HK-2 (cell line): ENCODE measurements at regions not wholly inside any gene's neighbourhood (a gene's known extent, or its start where the extent isn't known, plus 50 kb on each side); places are given as distances from the start of the nearest gene placed in this dataset.
"Not testable (repeated sequence)": the region's sequence is repeated elsewhere in the genome, so short reads cannot be mapped to it uniquely, and the experiment has no call there.

Experiments
- DNase-seq: peaks from one replicate; pipeline ENCODE4 v3.0.0-alpha.2; 2018; ENCODE audit not compliant: unreplicated experiment

DNA sequence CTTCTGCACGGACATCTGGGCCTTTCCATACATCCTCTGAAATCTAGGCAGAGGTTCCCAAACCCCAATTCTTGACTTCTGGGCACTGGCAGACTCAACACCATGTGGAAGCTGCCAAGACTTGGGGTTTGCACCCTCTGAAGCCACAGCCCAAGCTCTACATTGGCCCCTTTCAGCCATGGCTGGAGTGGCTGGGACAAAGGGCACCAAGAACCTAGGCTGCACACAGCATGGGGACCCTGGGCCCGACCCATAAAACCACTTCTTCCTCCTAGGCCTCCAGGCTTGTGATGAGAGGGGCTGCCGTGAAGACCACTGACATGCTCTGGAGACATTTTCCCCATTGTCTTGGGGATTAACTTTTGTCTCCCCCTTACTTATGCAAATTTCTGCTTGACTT lies 158.0 kb downstream of the GNAI1 start:
- not testable (repeated sequence) for DNase-seq

DNA sequence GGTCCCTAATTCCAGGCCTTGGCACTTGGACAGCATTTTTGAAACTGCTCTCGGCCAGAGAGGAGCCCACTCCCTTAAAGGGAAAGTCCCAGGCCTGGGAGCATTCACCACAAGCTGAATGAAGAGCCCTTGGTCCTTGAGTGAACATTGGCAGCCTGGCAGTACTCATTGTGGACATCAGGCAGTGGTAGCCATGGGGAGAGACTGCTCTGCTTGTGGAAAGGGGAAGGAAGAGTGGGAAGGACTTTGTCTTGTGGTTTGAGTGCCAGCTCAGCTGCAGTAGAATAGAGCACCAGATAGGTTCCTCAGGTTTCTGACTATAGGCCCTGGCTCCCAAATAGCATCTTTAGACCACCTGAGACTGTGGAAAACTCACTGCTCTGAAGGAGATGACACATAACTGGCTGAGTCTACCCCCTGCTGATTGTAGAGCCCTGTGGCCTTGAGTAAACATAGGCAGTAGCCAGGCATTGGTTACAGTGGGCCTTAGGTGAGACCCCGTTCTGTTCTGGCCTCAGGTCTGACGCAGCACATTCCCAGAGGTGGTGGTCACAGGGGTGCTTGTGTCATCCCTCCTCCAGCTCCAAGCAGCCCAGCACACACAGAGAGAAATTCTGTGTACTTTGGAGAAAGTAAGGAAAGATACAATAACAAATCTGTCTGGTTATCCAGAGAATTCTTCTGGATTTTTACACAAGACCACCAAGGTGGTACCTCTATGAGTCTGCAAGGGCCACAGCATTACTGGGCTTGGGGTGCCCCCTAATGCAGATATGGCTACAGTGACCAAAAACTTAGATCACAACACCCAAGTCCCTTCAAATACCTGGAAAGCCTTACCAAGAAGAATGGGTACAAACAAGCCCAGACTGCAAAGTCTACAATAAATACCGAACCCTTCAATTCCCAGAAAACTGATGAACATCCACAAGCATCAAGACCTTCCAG lies 153.8 kb downstream of the GNAI1 start:
- DNase-seq, result peak; percentile 24

DNA sequence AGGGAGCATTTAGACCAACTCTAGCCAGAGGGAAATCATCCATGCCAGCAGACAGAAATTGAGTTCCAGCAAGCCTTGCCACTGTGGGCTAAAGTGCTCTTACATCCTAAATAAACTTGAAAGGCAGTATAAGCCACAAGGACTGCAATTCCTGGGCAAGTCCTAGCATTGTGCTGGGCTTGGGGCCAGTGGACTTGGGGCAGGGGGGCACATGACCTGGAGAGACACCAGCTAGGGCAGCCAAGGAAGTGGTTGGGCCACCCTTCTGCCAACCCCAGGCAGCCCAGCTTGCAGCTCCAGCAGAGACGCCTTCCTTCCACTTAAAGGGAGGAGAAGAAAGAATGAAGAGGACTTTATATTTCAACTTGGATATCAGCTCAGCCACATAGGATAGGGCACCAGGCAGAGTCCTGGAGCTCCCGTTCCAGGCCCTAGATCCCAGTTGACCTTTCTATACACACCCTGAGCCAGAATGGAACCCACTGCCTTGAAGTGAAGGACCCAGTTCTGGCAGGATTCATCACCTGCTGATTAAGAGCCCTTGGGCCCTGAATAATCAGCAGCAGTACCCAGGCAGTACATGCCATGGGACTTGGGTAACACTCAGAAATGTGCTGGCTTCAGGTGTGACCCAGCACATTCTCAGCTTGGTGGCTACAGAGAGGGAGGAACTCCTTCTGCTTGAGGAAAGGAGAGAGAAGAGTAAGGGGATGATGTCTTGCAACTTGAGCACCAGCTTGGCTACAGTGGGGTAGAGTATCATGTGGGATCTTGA lies 153.0 kb downstream of the GNAI1 start:
- no peak for DNase-seq

DNA sequence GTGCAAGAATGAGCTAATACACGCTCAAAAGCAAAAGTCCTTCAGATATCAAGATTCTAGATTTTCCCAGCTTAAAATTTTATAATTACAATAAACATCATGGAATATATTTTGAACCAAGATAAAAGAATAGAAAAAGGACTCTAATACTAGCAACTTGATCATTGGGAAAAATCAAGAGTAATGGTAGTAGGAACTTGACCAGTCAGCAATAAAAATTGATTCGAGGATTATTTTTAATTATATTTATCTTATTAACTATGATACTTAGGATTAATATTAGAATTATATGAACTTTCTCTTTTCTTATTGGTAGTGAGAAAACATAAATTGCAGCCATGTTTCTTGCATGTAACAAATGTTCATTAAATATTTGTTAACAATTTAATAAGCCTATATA lies 152.0 kb downstream of the GNAI1 start:
- no peak for DNase-seq

DNA sequence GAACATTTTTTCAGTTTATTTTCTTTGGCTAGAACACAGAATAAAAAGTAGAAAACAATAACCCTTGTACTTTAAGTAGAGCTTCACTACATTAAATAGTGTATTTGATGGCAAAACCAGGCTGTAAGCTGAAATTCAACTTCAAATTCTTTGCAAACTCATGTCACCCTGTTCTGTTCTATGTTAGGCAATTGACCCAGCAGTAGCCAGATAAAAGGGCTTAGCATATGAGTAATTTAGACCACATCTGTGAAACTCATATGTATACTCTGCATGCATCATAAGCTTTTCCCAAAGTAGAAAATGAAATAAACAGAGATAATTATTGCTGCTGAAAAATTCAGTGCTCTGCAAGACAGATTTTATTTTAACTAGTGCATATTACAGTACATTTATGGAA lies 150.2 kb downstream of the GNAI1 start:
- no peak for DNase-seq

DNA sequence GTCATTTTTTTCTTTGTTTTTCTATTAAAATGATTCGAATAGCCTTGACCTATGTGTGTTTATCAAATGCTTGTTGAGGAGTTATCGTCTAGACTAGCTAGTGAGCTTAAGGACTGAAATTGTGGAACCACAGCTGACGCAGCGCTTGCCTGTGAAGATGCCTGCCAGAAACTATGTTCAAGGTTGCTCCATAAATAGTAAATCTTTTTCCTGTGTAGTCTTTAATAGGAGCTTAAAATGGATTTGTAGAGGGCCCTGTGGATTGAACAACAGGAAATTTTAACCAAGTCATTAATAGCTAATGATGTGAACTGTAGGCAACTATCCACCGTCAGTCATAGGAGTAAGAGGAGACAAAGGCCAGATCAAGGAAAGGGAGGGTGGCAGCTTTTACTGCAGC lies 145.1 kb downstream of the GNAI1 start:
- no peak for DNase-seq

DNA sequence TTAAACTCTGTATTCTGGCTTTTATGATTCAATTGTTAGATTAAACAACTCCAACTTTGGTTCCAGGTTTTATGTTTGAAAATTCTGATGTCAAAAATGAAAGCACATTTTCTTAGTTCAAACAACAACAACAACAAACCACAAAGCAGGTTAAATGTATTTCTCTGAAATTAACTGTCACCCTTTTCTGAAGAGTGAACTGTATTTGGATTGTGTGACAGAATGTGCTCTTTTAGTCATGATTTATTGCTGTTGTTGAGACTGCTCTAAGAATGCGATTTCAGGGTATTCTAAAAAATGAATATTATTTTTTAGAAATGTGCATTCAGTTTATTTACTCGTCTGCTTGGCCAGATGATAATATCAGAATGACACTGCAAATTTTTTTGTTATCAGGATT lies 144.1 kb downstream of the GNAI1 start:
- DNase-seq, result no peak

DNA sequence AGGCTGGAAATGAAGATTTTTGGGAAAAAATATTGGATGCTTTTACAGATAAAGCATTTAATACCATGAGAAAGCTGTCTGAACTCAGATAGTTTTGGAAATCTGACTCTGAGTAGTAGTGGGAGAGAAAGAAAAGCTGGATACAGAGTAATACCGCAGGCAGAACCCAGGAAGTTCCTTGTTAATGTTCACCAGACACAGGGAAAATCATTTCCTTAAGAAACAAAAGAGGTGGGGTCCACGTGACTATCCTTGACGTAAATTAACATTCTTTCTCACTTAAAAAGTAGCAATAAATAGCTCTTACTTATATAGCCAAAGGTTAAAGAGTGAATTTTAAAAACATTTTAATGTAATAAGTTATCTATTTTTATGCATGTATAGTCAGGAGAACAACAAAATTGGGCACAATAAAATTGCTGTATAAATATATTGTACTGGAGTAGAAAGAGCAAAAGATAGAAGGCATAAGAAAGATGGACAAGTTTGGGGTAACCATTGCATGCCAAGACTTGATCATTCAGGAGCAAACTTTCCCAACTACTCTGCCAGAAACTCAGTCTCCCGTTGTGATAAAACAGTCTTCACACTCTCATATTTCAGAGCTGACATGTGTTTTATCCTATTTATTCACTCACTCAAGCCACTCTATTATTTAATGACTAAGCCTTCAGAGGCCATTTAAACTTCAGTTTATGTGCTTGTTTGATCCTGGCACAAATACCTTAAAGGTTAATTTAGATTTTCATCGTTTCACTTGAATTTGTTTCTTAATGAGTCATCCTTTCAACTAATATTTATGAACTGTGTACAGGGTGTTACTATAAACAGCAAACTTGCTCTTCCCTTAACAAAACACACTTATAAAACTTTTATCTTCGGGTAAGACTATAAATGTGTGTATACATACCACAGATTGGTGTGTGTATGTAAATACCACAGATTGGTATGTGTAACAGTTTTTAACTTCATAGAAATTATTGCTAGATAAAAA lies 143.1 kb downstream of the GNAI1 start:
- no peak for DNase-seq
